KOPT-K1 (cell line): ENCODE measurements at regions not wholly inside any gene's neighbourhood (a gene's known extent, or its start where the extent isn't known, plus 50 kb on each side); places are given as distances from the start of the nearest gene placed in this dataset.

Experiments used
- H3K27ac ChIP-seq: fragments of 200-600 bp; sonication (generic); 2 replicates; pipeline ENCODE4 v1.5.1; 2016; ENCODE audit warnings: antibody characterized with exemption, mild to moderate bottlenecking, low read depth, low read length; ENCODE audit not compliant: poor library complexity, severe bottlenecking
- H3K36me3 ChIP-seq: fragments of 200-600 bp; sonication (generic); 2 replicates; pipeline ENCODE4 v1.5.1; 2017; ENCODE audit warnings: antibody characterized with exemption, mild to moderate bottlenecking, low read length, moderate library complexity; ENCODE audit not compliant: insufficient read depth
- H3K9me3 ChIP-seq: fragments of 200-600 bp; sonication (generic); 2 replicates; pipeline ENCODE4 v1.5.1; 2017; ENCODE audit warnings: antibody characterized with exemption, low read length, mild to moderate bottlenecking; ENCODE audit not compliant: insufficient read depth, poor library complexity, severe bottlenecking

DNA sequence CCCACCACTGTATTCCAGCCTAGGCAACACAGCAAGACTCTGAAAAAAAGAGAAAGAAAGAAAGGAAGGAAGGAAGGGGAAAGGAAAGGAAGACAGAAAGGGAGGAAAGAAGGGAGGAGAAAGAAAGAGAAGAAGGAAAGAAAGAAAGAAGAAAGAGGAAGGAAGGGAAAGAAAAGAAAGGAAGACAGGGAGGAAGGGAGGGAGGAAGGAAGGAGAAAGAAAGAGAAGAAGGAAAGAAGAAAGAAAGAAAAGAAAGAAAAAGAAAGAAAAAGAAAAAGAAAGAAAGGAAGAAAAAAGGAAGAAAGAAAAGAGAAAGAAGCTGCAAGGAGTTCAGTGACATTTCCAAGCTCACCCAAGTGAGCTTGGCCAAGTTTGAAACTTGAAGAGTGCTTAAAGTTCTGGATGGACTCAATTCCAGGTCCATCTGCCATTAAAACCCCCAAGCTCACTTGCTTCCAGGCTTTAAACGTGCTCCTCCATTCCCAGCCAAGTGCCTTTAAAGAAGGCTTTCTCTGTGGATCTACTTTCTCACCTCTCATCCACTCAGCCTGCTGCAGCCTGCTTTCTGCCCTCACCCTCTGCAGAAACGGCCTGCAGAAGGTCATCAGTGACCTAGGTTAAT, 101.5 kb downstream of the VCPKMT start:
- no peaks in the 10 kb centered on the region for H3K36me3 ChIP-seq
- no peak overlapping the region for H3K27ac ChIP-seq
- peaks cover 4% of the 10 kb centered on the region for H3K9me3 ChIP-seq

- Histone ChIP-seq H3K36me3 (no peaks in the 10 kb centered on the region), H3K27ac (no peak overlapping the region), H3K9me3 (peaks cover 10% of the 10 kb centered on the region)
Measured at GRCh38 chr14:50015716-50016115, 100.7 kb downstream of the VCPKMT start.

GRCh38 chr14:50018201-50018932, 98.0 kb downstream of the VCPKMT start:
- H3K9me3 ChIP-seq, result peaks cover 10% of the 10 kb centered on the region
- no peak overlapping the region for H3K27ac ChIP-seq
- H3K36me3 ChIP-seq, result no peaks in the 10 kb centered on the region

- Histone ChIP-seq H3K36me3 (no peaks in the 10 kb centered on the region), H3K27ac (no peak overlapping the region), H3K9me3 (peaks cover 10% of the 10 kb centered on the region)
Measured at GRCh38 chr14:50018933-50019210, 97.5 kb downstream of the VCPKMT start.

GRCh38 chr14:50020184-50020583, 96.2 kb downstream of the VCPKMT start:
- H3K9me3 ChIP-seq, result peaks cover 15% of the 10 kb centered on the region
- H3K36me3 ChIP-seq, result no peaks in the 10 kb centered on the region
- H3K27ac ChIP-seq, result no peak overlapping the region

GRCh38 chr14:50020799-50021198, 95.6 kb downstream of the VCPKMT start:
- Histone ChIP-seq H3K27ac (no peak overlapping the region), H3K9me3 (peaks cover 20% of the 10 kb centered on the region), H3K36me3 (no peaks in the 10 kb centered on the region)

- no peak overlapping the region for H3K27ac ChIP-seq
Measured at GRCh38 chr14:50021261-50022031, 94.9 kb downstream of the VCPKMT start.

DNA sequence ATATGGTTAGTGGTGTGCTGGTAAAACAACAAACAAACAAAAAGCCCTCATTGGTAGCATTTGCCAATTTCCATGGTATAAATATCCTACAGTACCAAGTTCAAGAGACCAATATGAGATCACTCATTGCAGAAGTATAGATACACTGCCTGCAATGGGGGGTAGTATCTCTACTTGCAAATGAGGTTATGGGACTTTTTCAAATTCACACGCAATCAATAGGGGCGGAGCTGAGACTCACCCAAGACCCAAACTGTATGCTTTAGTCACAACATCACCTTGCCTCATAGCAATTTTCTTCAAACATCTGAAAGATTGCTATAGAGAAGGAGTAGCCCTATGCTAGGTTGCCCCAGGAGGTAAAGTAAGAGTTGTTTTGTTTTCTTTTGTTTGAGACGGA, 93.7 kb downstream of the VCPKMT start:
- H3K27ac ChIP-seq, result no peak overlapping the region
- H3K9me3 ChIP-seq, result peaks cover 23% of the 10 kb centered on the region
- no peaks in the 10 kb centered on the region for H3K36me3 ChIP-seq

More at GRCh38 chr14:50021261-50022031, 94.9 kb downstream of the VCPKMT start:
- Histone ChIP-seq H3K9me3 (peaks cover 23% of the 10 kb centered on the region), H3K36me3 (no peaks in the 10 kb centered on the region)

DNA sequence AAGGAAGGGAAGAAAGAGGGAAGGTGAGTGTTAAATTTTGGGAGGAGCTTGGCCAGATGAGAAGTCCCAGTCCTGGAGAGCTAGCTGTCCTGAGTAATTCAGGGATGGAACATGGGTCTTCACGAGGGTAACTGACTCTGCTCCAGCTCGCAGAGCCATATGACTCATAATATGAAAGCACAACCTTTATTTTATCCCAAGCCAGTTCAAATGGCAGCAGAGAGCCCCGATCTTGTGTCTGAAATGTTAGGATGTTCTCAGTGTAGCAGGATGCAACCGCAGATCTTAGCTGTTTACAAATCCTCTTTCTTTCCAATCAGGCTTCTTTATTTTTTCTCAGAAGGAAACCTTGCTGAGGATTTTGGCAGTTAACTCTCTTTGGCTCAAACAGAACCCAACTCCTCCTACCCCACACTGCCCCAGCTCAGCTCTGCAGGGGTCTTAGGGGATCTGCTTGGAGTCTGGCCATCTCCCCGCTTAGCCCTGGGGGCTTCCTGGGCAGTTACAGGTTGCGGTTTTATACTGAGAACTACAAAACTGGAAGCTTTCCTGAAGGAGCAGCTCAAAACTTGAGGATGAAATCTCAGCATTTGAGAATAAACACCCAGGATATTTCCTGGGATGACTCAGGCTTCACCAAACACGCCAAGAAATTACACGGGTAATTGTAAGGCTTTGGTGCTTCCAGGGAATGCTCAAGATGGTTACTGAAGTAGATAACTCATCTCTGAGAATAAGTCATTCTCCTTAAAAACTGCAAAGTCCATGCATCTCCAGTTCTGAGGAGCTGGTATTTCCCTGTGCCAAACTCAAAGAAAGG, 92.5 kb downstream of the VCPKMT start:
- no peak overlapping the region for H3K27ac ChIP-seq
- no peaks in the 10 kb centered on the region for H3K36me3 ChIP-seq
- peaks cover 23% of the 10 kb centered on the region for H3K9me3 ChIP-seq

DNA sequence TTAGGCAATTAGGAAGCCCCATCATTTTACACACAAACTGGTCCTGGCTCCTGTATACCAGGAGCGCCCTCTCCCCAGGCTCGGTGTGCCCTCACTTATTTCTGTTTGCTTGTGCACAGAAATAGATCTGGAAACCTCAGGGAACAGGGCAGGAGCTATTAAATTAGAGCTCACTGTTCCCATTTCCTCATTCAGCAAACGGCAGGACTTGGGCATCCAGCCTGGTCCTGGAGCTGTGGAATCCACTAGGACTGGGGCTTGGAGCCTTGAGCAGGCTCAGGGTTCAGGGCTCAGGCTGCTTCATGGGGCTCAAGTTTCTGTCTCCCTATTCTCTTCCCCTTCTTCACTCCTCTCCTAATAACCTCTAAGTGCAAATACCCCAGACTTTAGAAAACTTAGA, 91.3 kb downstream of the VCPKMT start:
- no peaks in the 10 kb centered on the region for H3K36me3 ChIP-seq
- peaks cover 17% of the 10 kb centered on the region for H3K9me3 ChIP-seq
- no peak overlapping the region for H3K27ac ChIP-seq

DNA sequence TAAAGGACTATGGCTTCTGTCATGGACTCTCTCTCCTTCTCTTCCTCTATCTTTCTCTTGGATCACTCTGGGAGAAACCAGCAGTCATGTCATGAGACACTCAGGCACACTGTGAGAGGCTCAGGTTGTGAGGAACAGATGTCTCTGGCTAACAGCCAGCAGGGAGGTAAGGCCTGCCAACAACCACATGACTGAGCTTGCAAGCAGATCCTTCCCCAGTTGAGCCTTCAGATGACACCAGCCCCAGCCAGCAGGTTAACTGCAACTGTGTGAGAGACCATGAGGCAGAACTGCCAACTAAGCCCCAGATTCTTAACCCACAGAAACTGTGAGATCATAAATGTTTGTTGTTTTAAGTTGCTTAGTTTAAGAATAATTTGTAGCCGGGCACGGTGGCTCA, 90.6 kb downstream of the VCPKMT start:
- H3K36me3 ChIP-seq, result no peaks in the 10 kb centered on the region
- H3K9me3 ChIP-seq, result peaks cover 12% of the 10 kb centered on the region
- no peak overlapping the region for H3K27ac ChIP-seq

DNA sequence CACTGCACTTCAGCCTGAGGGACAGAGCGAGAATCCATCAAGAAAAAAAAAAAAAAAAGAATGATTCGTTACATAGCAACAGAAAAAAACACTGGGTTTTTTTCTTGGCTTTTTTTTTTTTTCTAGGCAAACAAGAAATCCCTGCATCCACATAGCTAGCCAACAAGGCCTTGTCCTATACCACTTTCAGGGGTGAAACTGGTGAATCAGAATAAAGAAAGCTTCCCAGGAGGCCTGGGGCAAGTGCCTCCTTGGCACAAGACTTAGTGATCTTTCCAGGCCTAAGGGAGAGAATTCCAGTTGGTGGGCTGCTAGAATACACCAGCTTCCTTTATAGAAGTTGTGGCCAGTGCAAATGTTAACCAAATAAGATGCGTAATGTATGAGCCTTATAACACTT, 90.0 kb downstream of the VCPKMT start:
- no peak overlapping the region for H3K27ac ChIP-seq
- H3K9me3 ChIP-seq, result peaks cover 12% of the 10 kb centered on the region

GRCh38 chr14:50027816-50028215, 88.6 kb downstream of the VCPKMT start:
- no peak overlapping the region for H3K27ac ChIP-seq
- H3K36me3 ChIP-seq, result no peaks in the 10 kb centered on the region
- peaks cover 12% of the 10 kb centered on the region for H3K9me3 ChIP-seq

More for the DNA sequence above, 90.0 kb downstream of the VCPKMT start:
- no peaks in the 10 kb centered on the region for H3K36me3 ChIP-seq

- Histone ChIP-seq H3K27ac (no peak overlapping the region), H3K36me3 (no peaks in the 10 kb centered on the region), H3K9me3 (peaks cover 12% of the 10 kb centered on the region)
Measured at GRCh38 chr14:50028458-50028857, 87.9 kb downstream of the VCPKMT start.

DNA sequence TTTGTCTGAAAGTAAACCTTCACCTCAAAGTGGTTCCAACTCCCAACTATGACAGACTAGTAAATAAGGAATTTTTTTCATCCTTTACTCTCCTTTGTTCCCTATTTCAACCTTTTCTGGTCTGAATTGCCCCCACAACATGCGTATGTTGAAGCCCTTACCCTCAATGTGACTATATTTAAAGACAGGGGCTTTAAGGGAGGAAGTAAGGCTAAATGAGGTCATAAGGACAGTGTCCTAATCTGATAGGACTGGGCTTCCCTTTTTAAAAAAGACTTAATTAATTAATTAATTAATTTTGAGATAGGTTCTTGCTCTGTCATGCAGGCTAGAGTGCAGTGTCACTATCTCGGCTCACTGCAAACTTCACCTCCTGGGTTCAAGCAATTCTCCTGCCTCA, 86.3 kb downstream of the VCPKMT start:
- no peak overlapping the region for H3K27ac ChIP-seq
- peaks cover 8% of the 10 kb centered on the region for H3K9me3 ChIP-seq
- no peaks in the 10 kb centered on the region for H3K36me3 ChIP-seq
